ENCODE measurements at regions not wholly inside any gene's neighbourhood (a gene's known extent, or its start where the extent isn't known, plus 50 kb on each side); places are given as distances from the start of the nearest gene placed in this dataset.
"Not testable (repeated sequence)": the region's sequence is repeated elsewhere in the genome, so short reads cannot be mapped to it uniquely, and the experiment has no call there.

GRCh38 chr11:97072420-97072819, 682.6 kb downstream of the JRKL start:
- TF ChIP-seq CTCF (IDR thresholded peaks at IDR 0.05): no peak
- no peak for DNase-seq
- intact Hi-C loops (cut with DNase I): no loop called here
- no peaks in the 10 kb centered on the region for H3K4me1 ChIP-seq
- no peaks in the 10 kb centered on the region for H3K36me3 ChIP-seq
- H3K27me3 ChIP-seq: no peaks in the 10 kb centered on the region
- no peak overlapping the region for H3K4me3 ChIP-seq
- H3K9me3 ChIP-seq: peaks cover 14% of the 10 kb centered on the region
- ATAC-seq: no peak
- no peak overlapping the region for H3K27ac ChIP-seq

- DNase-seq; intact Hi-C loops (cut with DNase I); ATAC-seq; H3K27me3 ChIP-seq; H3K4me1 ChIP-seq; H3K4me3 ChIP-seq; H3K27ac ChIP-seq; H3K36me3 ChIP-seq: not testable (repeated sequence)
- peaks cover 12% of the 10 kb centered on the region for H3K9me3 ChIP-seq
These were observed 686.9 kb downstream of the JRKL start for GRCh38 chr11:97076666-97077065.

- Histone ChIP-seq H3K27ac (no peak overlapping the region), H3K9me3 (peaks cover under 1% of the 10 kb centered on the region), H3K4me3 (no peak overlapping the region), H3K36me3 (no peaks in the 10 kb centered on the region), H3K4me1 (no peaks in the 10 kb centered on the region), H3K27me3 (no peaks in the 10 kb centered on the region)
- no peak for ATAC-seq
- intact Hi-C loops (cut with DNase I): no loop called here
- DNase-seq: no peak
- no peak for TF ChIP-seq CTCF (IDR thresholded peaks at IDR 0.05)
These were observed 688.6 kb downstream of the JRKL start for GRCh38 chr11:97078443-97078842.

GRCh38 chr11:97079244-97079643, 689.4 kb downstream of the JRKL start:
- ATAC-seq (no peak), DNase-seq (no peak)
- Histone ChIP-seq H3K27me3 (no peaks in the 10 kb centered on the region), H3K27ac (no peak overlapping the region), H3K4me1 (no peaks in the 10 kb centered on the region), H3K36me3 (no peaks in the 10 kb centered on the region), H3K4me3 (no peak overlapping the region), H3K9me3 (no peaks in the 10 kb centered on the region)
- TF ChIP-seq CTCF (IDR thresholded peaks at IDR 0.05): no peak
- intact Hi-C loops (cut with DNase I): no loop called here

GRCh38 chr11:97087419-97087818, 697.6 kb downstream of the JRKL start:
- Histone ChIP-seq H3K4me3 (no peak overlapping the region), H3K27me3 (no peaks in the 10 kb centered on the region), H3K27ac (no peak overlapping the region), H3K4me1 (no peaks in the 10 kb centered on the region), H3K36me3 (no peaks in the 10 kb centered on the region), H3K9me3 (no peaks in the 10 kb centered on the region)
- intact Hi-C loops (cut with DNase I): no loop called here
- DNase-seq (no peak), ATAC-seq (no peak)
- no peak for TF ChIP-seq CTCF (IDR thresholded peaks at IDR 0.05)

GRCh38 chr11:97092823-97093222, 703.0 kb downstream of the JRKL start:
- Histone ChIP-seq H3K27me3 (no peaks in the 10 kb centered on the region), H3K4me1 (no peaks in the 10 kb centered on the region), H3K27ac (no peak overlapping the region), H3K4me3 (no peak overlapping the region), H3K9me3 (no peaks in the 10 kb centered on the region), H3K36me3 (no peaks in the 10 kb centered on the region)
- TF ChIP-seq CTCF (IDR thresholded peaks at IDR 0.05): no peak
- intact Hi-C loops (cut with DNase I): no loop called here
- DNase-seq (no peak), ATAC-seq (no peak)

- H3K4me1 ChIP-seq; H3K27ac ChIP-seq; H3K36me3 ChIP-seq; intact Hi-C loops (cut with DNase I); H3K27me3 ChIP-seq; H3K9me3 ChIP-seq; H3K4me3 ChIP-seq; DNase-seq; ATAC-seq: not testable (repeated sequence)
These were observed 712.4 kb downstream of the JRKL start for GRCh38 chr11:97102180-97102579.

Data from upper lobe of right lung (tissue), 1 donor.